ENCODE measurements at regions not wholly inside any gene's neighbourhood (a gene's known extent, or its start where the extent isn't known, plus 50 kb on each side); places are given as distances from the start of the nearest gene placed in this dataset.

GRCh38 chr15:35320158-35320780 lies 225.7 kb downstream of the DPH6 start:
- Mint-ChIP-seq H3K4me3 (no peak overlapping the region), H3K27me3 (no peaks in the 10 kb centered on the region), H3K27ac (no peak overlapping the region), H3K36me3 (ENCODE audit: low read depth) (no peaks in the 10 kb centered on the region), H3K9me3 (peaks cover 2% of the 10 kb centered on the region), H3K4me1 (ENCODE audit: low read depth) (no peaks in the 10 kb centered on the region)
- TF ChIP-seq, protein P1, sequence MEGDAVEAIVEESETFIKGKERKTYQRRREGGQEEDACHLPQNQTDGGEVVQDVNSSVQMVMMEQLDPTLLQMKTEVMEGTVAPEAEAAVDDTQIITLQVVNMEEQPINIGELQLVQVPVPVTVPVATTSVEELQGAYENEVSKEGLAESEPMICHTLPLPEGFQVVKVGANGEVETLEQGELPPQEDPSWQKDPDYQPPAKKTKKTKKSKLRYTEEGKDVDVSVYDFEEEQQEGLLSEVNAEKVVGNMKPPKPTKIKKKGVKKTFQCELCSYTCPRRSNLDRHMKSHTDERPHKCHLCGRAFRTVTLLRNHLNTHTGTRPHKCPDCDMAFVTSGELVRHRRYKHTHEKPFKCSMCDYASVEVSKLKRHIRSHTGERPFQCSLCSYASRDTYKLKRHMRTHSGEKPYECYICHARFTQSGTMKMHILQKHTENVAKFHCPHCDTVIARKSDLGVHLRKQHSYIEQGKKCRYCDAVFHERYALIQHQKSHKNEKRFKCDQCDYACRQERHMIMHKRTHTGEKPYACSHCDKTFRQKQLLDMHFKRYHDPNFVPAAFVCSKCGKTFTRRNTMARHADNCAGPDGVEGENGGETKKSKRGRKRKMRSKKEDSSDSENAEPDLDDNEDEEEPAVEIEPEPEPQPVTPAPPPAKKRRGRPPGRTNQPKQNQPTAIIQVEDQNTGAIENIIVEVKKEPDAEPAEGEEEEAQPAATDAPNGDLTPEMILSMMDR (IDR thresholded peaks at IDR 0.05), result no peak
- intact Hi-C loops (cut with micrococcal nuclease), result no loop called here
- ATAC-seq (no peak), DNase-seq (no peak)
- ChIA-PET POLR2A (no interaction called here), CTCF (no interaction called here)

- TF ChIP-seq, protein P1 (IDR thresholded peaks at IDR 0.05), result no peak
- ATAC-seq (no peak), DNase-seq (no peak)
- H3K9me3 Mint-ChIP-seq, result peaks cover 3% of the 10 kb centered on the region
- ChIA-PET POLR2A (no interaction called here), CTCF (no interaction called here)
- no peak overlapping the region for H3K4me3 Mint-ChIP-seq
- H3K36me3 Mint-ChIP-seq (ENCODE audit: low read depth), result peaks cover under 1% of the 10 kb centered on the region
- H3K27ac Mint-ChIP-seq, result no peak overlapping the region
- intact Hi-C loops (cut with micrococcal nuclease), result no loop called here
- peaks cover 1% of the 10 kb centered on the region for H3K27me3 Mint-ChIP-seq
- no peaks in the 10 kb centered on the region for H3K4me1 Mint-ChIP-seq (ENCODE audit: low read depth)
Observed at GRCh38 chr15:35319354-35319753, 226.6 kb downstream of the DPH6 start.

DNA sequence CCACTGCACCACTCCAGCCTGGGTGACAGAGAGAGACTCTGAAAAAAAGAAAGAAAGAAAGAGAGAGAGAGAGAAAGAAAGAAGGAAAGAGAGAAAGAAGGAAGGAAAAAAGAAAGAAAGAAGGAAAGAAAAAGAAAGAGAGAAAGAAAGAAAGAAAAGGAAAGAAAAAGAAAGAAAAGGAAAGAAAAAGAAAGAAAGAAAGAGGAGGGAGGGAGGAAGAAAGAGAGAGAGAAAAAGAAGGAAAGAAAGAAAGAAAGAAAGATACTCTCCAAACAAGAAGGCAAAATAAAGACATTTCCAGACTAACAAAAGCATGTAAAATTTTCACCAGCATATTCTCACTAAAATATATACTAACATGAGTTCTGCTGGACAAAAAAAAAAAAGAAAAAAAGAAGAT lies 228.7 kb downstream of the DPH6 start:
- Mint-ChIP-seq H3K4me1 (ENCODE audit: low read depth) (no peaks in the 10 kb centered on the region), H3K36me3 (ENCODE audit: low read depth) (peaks cover 2% of the 10 kb centered on the region), H3K4me3 (no peak overlapping the region), H3K27ac (no peak overlapping the region), H3K27me3 (peaks cover 2% of the 10 kb centered on the region), H3K9me3 (peaks cover 3% of the 10 kb centered on the region)
- ATAC-seq (no peak), DNase-seq (no peak)
- ChIA-PET POLR2A (no interaction called here), CTCF (no interaction called here)
- intact Hi-C loops (cut with micrococcal nuclease), result no loop called here
- TF ChIP-seq, protein P1 (IDR thresholded peaks at IDR 0.05), result no peak

DNA sequence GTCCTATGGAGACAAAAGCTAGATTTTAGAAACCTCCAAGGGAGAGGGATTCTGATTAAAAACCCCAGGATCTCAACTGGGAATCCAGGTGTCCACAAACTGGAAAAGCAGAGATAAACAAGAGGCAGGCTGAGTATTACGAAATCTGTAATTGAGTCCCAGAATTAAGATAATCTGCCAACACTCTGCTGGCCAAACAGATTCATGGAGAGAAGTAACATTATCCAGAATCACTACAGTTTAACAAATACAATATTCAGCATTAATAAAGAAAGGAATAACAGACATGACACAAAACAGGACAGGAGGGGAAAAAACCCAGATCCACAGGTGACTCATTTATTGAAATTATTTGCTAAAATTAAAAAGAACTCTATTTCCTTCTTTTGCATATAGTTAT lies 227.2 kb upstream of the NANOGP8 start:
- Mint-ChIP-seq H3K27me3 (peaks cover 2% of the 10 kb centered on the region), H3K9me3 (peaks cover 3% of the 10 kb centered on the region), H3K27ac (no peak overlapping the region), H3K36me3 (ENCODE audit: low read depth) (peaks cover 2% of the 10 kb centered on the region), H3K4me1 (ENCODE audit: low read depth) (no peaks in the 10 kb centered on the region), H3K4me3 (no peak overlapping the region)
- ChIA-PET POLR2A (no interaction called here), CTCF (interaction anchor here (1.4 kb wide), 1 partner anchor 13 kb away, joined by 3 read pairs; no protein-coding TSS in a partner anchor)
- TF ChIP-seq, protein P1 (IDR thresholded peaks at IDR 0.05), result no peak
- DNase-seq (no peak), ATAC-seq (no peak)
- intact Hi-C loops (cut with micrococcal nuclease), result no loop called here

- TF ChIP-seq, protein P1 (IDR thresholded peaks at IDR 0.05), result no peak
- CTCF ChIA-PET, result interaction anchor here (1.4 kb wide), 1 partner anchor 12 kb away, joined by 3 read pairs; no protein-coding TSS in a partner anchor
- POLR2A ChIA-PET, result no interaction called here
- ATAC-seq (no peak), DNase-seq (no peak)
- Mint-ChIP-seq H3K4me3 (no peak overlapping the region), H3K36me3 (ENCODE audit: low read depth) (peaks cover 2% of the 10 kb centered on the region), H3K9me3 (peaks cover 3% of the 10 kb centered on the region), H3K27ac (no peak overlapping the region), H3K27me3 (peaks cover 2% of the 10 kb centered on the region), H3K4me1 (ENCODE audit: low read depth) (no peaks in the 10 kb centered on the region)
- intact Hi-C loops (cut with micrococcal nuclease), result no loop called here
Observed at GRCh38 chr15:35311615-35312014, 226.5 kb upstream of the NANOGP8 start.

Data from activated CD8-positive, alpha-beta T cell treated with anti-CD3 and anti-CD28 coated beads for 36 hours (primary cell).